Colonic mucosa (tissue), 4 donors: ENCODE measurements at regions not wholly inside any gene's neighbourhood (a gene's known extent, or its start where the extent isn't known, plus 50 kb on each side); places are given as distances from the start of the nearest gene placed in this dataset.

ENCODE experiments used
- DNase-seq: peaks from one replicate; pipeline ENCODE4 v3.0.0-alpha.2; 2020
- H3K27ac ChIP-seq: fragments of 200-600 bp; one replicate; pipeline ENCODE4 v1.8.0; 2021
- H3K27me3 ChIP-seq: fragments of 200-600 bp; one replicate; pipeline ENCODE4 v1.8.0; 2021
- H3K36me3 ChIP-seq: fragments of 200-600 bp; one replicate; pipeline ENCODE4 v1.8.0; 2021
- H3K4me1 ChIP-seq: fragments of 200-600 bp; one replicate; pipeline ENCODE4 v1.8.0; 2021; ENCODE audit warnings: mild to moderate bottlenecking
- H3K4me3 ChIP-seq: fragments of 200-600 bp; one replicate; pipeline ENCODE4 v1.8.0; 2021
- H3K9ac ChIP-seq, 2 donors: one replicate each; pipeline ENCODE4 v1.7.0; 2013; ENCODE audit warnings: control low read depth in 2 of 2, low read depth in 2 of 2, low read length in 2 of 2
- H3K9me3 ChIP-seq: fragments of 200-600 bp; one replicate; pipeline ENCODE4 v1.8.0; 2021
- intact Hi-C: fragments of 100-400 bp; cut with DNase I; formaldehyde crosslinking; loops from one replicate; pipeline ENCODE4 v1.14.1; 2022
- TF ChIP-seq, protein P1 (sequence below): fragments of 200-600 bp; IDR thresholded peaks from one replicate; pipeline ENCODE4 v1.8.0; 2022; ENCODE audit warnings: antibody characterized with exemption, mild to moderate bottlenecking
- donor health status: healthy.
- donor health status: DM: no; HTN: no; CAD: no.
- donor health status: DM: no; HTN: no; CAD: no.

DNA sequence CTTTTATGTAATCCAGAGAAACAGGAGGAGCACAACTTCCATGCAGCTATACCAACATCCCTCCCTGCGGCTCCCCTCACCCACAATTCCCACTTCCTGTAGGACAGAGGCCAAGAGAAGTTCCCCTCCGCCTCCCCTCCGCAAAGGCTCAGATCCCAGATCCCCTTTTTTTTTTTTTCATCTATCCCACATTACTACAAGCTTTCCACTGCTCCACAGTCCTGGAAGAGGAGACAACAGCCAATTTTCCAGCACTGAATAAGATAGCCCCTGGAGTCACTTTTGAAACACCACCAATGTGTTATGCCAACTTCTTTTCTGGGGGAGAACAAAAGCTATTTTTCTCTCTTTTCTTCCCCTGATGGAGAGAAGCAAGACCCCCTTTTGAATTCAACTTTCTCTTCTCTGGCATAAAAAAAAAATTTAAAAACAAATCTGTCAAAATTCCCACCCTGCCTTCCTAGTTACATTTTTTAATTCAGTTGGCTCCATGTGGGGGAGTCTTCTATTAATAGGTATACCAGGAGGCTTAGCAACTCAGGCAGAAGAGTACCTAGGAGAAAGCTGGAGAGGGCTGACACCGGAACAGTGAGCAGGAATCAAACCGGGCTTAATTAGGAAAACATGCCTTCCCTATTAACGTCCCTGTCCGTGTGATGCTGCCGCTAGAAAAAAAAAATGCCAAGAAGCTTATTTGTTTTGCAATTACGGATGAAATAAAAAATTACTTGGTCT is 543.4 kb downstream of the BUD13 start:
- H3K4me1 ChIP-seq = no peaks in the 10 kb centered on the region
- DNase-seq = no peak
- H3K4me3 ChIP-seq = no peak overlapping the region
- no peak overlapping the region for H3K27ac ChIP-seq
- intact Hi-C loops = no loop called here
- no peaks in the 10 kb centered on the region for H3K36me3 ChIP-seq
- no peak overlapping the region for H3K9ac ChIP-seq
- TF ChIP-seq, protein P1, sequence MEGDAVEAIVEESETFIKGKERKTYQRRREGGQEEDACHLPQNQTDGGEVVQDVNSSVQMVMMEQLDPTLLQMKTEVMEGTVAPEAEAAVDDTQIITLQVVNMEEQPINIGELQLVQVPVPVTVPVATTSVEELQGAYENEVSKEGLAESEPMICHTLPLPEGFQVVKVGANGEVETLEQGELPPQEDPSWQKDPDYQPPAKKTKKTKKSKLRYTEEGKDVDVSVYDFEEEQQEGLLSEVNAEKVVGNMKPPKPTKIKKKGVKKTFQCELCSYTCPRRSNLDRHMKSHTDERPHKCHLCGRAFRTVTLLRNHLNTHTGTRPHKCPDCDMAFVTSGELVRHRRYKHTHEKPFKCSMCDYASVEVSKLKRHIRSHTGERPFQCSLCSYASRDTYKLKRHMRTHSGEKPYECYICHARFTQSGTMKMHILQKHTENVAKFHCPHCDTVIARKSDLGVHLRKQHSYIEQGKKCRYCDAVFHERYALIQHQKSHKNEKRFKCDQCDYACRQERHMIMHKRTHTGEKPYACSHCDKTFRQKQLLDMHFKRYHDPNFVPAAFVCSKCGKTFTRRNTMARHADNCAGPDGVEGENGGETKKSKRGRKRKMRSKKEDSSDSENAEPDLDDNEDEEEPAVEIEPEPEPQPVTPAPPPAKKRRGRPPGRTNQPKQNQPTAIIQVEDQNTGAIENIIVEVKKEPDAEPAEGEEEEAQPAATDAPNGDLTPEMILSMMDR = no peak
- no peaks in the 10 kb centered on the region for H3K27me3 ChIP-seq
- no peaks in the 10 kb centered on the region for H3K9me3 ChIP-seq

DNA sequence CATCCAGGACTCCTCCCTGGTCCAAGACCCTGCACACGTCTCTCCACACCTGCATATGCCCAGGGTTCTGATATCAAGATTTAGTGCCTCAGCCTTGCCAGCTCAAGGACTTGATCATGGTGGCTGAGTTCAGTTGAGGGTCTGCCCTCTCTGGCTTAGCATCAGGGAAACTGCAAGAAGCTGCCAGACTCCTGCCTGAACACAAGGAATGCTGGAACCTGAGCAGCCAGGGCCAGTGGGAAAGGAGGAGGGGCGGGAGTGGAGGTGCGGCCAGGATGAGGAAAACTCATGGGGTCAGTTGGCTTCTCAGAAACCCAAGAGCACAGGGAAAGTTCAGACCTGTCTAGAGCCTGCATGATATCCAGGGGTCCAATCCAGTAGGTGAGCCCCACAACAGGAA is 546.1 kb downstream of the BUD13 start:
- Histone ChIP-seq H3K4me3 (no peak overlapping the region), H3K9ac (no peak overlapping the region), H3K36me3 (no peaks in the 10 kb centered on the region), H3K9me3 (no peaks in the 10 kb centered on the region), H3K27ac (no peak overlapping the region), H3K4me1 (no peaks in the 10 kb centered on the region), H3K27me3 (no peaks in the 10 kb centered on the region)
- TF ChIP-seq, protein P1 = no peak
- intact Hi-C loops = no loop called here
- no peak for DNase-seq

DNA sequence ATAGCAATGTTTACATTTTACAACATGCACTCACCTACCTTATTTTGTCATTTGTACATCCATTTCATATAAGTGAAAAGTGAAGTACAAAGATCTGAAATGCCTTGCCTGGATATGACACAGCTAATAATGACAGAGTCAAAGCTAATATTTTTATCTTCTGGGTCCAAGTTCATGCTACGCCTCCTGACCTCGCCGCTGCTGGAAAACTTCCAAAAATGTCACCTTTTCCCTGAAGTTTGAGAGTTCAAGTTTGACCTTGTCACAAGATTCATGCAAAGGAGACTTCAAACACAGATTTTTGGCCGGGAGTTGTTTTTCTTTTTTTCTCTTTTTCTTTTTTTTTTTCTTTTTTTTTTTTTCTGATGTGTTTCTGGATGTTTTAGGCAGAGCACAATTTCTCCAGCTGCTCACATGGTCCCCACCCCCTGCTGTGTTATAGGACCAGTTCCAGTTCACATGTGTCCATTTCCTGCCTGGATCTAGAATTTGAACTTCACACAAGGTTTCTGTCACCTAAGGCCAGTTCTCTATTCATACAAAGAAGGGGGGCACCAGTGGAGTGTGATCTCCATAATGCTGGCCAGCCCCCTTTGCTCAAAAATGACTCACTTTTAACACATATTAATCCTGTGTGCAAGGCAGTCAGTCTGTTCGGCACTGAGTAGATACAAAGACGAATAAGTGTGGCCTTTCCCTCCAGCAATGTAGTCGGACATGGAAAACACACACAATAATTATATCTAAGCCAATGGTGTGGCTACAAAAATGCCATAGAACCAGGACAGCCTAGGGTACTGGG is 546.8 kb downstream of the BUD13 start:
- H3K36me3 ChIP-seq = no peaks in the 10 kb centered on the region
- TF ChIP-seq, protein P1 = no peak
- H3K27ac ChIP-seq = no peak overlapping the region
- H3K4me1 ChIP-seq = no peaks in the 10 kb centered on the region
- DNase-seq = no peak
- intact Hi-C loops = no loop called here
- H3K9ac ChIP-seq = no peak overlapping the region
- H3K4me3 ChIP-seq = no peak overlapping the region
- H3K9me3 ChIP-seq = no peaks in the 10 kb centered on the region
- no peaks in the 10 kb centered on the region for H3K27me3 ChIP-seq

DNA sequence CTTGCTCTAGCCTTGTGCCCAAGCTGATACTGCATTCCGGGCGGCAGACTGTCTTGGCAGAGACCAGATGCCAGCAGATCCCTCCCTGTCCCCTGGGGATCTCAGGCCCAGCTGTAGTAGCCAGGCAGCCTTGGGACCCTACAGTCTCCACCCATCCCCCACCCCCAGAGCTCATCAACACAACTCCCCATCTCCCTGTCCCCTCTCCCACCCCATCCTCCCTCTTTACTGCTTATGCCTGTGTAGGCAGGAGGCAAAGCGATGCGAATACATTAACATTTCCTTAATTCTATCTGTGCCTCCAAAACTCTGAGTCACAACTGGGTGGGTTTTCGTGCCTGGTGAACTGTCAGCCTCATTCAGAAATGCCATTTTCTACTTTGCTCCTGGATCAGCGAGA is 547.6 kb downstream of the BUD13 start:
- no peak for DNase-seq
- H3K4me1 ChIP-seq = no peaks in the 10 kb centered on the region

DNA sequence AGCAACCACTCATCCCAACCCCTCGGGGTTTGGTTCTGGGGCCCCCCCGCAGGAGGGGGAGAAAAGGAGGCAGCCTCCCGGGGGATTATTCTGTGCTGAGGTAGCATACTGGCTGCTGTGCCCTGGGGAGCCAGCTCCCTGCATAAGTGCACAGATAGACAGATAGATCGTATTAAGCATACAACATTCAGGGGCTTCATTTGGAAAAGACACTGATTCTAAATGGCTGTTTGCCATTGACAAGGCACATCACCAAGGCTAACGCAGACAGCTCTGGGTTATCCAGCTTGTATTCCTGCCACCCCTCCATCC is 547.9 kb downstream of the BUD13 start:
- no peaks in the 10 kb centered on the region for H3K36me3 ChIP-seq
- intact Hi-C loops = no loop called here
- H3K27me3 ChIP-seq = no peaks in the 10 kb centered on the region
- no peak overlapping the region for H3K4me3 ChIP-seq
- TF ChIP-seq, protein P1 = no peak
- H3K4me1 ChIP-seq = no peaks in the 10 kb centered on the region
- no peak overlapping the region for H3K9ac ChIP-seq
- no peak for DNase-seq
- no peak overlapping the region for H3K27ac ChIP-seq
- no peaks in the 10 kb centered on the region for H3K9me3 ChIP-seq

More for the DNA sequence above, 547.6 kb downstream of the BUD13 start:
- H3K27me3 ChIP-seq = no peaks in the 10 kb centered on the region
- H3K27ac ChIP-seq = no peak overlapping the region
- H3K9ac ChIP-seq = no peak overlapping the region
- H3K36me3 ChIP-seq = no peaks in the 10 kb centered on the region
- no peaks in the 10 kb centered on the region for H3K9me3 ChIP-seq
- TF ChIP-seq, protein P1 = no peak
- intact Hi-C loops = no loop called here
- no peak overlapping the region for H3K4me3 ChIP-seq
